Caco-2 (cell line): ENCODE measurements at regions not wholly inside any gene's neighbourhood (a gene's known extent, or its start where the extent isn't known, plus 50 kb on each side); places are given as distances from the start of the nearest gene placed in this dataset.

Experiments
- BruUV-seq: library from RNA; stranded (reverse); fragments of 400-500 nt; replicated peaks from 2 replicates; lab custom pipeline; 2021; lab: Mats Ljungman, UMichigan
- CTCF ChIA-PET: fragments of 300-600 bp; sonication (Branson Sonifier 250); formaldehyde crosslinking; loops from one replicate; lab custom pipeline; 2022; ENCODE audit warnings: antibody characterized with exemption; lab: Charles Lee
- POLR2A ChIA-PET: fragments of 300-600 bp; sonication (Branson Sonifier 250); formaldehyde crosslinking; loops from one replicate; lab custom pipeline; 2022; ENCODE audit warnings: antibody characterized with exemption; lab: Charles Lee
- DNase-seq, 2 experiments: peaks; one replicate each; pipeline versions ENCODE4 v3.0.0 to v3.0.0-alpha.2; 2020 to 2022
- H3K27me3 ChIP-seq: replicated peaks from 2 replicates; pipeline ENCODE4 v1.6.0; 2011; ENCODE audit warnings: low read length; ENCODE audit not compliant: control insufficient read depth, insufficient read depth
- H3K36me3 ChIP-seq: 2 replicates; pipeline ENCODE4 v1.5.1; 2011; ENCODE audit warnings: low read length; ENCODE audit not compliant: control insufficient read depth, insufficient read depth
- H3K4me1 ChIP-seq: fragments of 250-450 bp; sonication (Bioruptor Pico); 2 replicates; pipeline ENCODE4 v1.5.1; 2020; ENCODE audit warnings: mild to moderate bottlenecking
- H3K4me3 ChIP-seq: 2 replicates; pipeline ENCODE4 v1.5.1; 2011; ENCODE audit warnings: low read depth, mild to moderate bottlenecking, control low read depth, low read length
- H3K9me3 ChIP-seq: fragments of 250-450 bp; sonication (Bioruptor Pico); 2 replicates; pipeline ENCODE4 v1.5.1; 2020; ENCODE audit warnings: mild to moderate bottlenecking, moderate library complexity
- H3K27ac Mint-ChIP-seq: one replicate; pipeline ENCODE4 v1.8.0; 2022; ENCODE audit warnings: mixed read lengths; ENCODE audit not compliant: unreplicated experiment
- H3K27me3 Mint-ChIP-seq: one replicate; pipeline ENCODE4 v1.8.0; 2022; ENCODE audit warnings: mixed read lengths; ENCODE audit not compliant: insufficient read depth, unreplicated experiment
- H3K36me3 Mint-ChIP-seq: one replicate; pipeline ENCODE4 v1.8.0; 2022; ENCODE audit warnings: mild to moderate bottlenecking, mixed read lengths; ENCODE audit not compliant: insufficient read depth, unreplicated experiment
- H3K4me1 Mint-ChIP-seq: one replicate; pipeline ENCODE4 v1.8.0; 2022; ENCODE audit warnings: low read depth, mixed read lengths; ENCODE audit not compliant: unreplicated experiment
- H3K4me3 Mint-ChIP-seq: one replicate; pipeline ENCODE4 v1.8.0; 2022; ENCODE audit warnings: mild to moderate bottlenecking, moderate library complexity, mixed read lengths; ENCODE audit not compliant: unreplicated experiment
- H3K9me3 Mint-ChIP-seq: one replicate; pipeline ENCODE4 v1.8.0; 2022; ENCODE audit warnings: mixed read lengths; ENCODE audit not compliant: unreplicated experiment
- CTCF ChIP-seq, 2 experiments: fragments of 200-600 bp in 1 of 2; IDR thresholded peaks; 1 replicate in 1 of 2; 2 replicates in 1 of 2; pipeline versions ENCODE4 v1.5.1 to v1.8.0; 2011 to 2022; ENCODE audit warnings: antibody characterized with exemption in 1 of 2, control low read depth in 1 of 2, inconsistent platforms in 1 of 2, low read depth in 1 of 2, low read length in 1 of 2, mild to moderate bottlenecking in 1 of 2, moderate library complexity in 1 of 2; ENCODE audit not compliant: insufficient read depth in 1 of 2, severe bottlenecking in 1 of 2, unreplicated experiment in 1 of 2
- intact Hi-C: fragments of 100-400 bp; cut with micrococcal nuclease; formaldehyde crosslinking; loops from one replicate; pipeline ENCODE4 v1.10.0; 2022; ENCODE audit not compliant: unreplicated experiment

- H3K4me3 Mint-ChIP-seq: no peak overlapping the region
- no peaks in the 10 kb centered on the region for H3K9me3 Mint-ChIP-seq
- intact Hi-C loops: no loop called here
- CTCF ChIA-PET: no interaction called here
- H3K4me1 ChIP-seq: no peaks in the 10 kb centered on the region
- no peaks in the 10 kb centered on the region for H3K27me3 Mint-ChIP-seq
- H3K4me1 Mint-ChIP-seq: no peaks in the 10 kb centered on the region
- POLR2A ChIA-PET: no interaction called here
- H3K27me3 ChIP-seq: no peaks in the 10 kb centered on the region
- no peaks in the 10 kb centered on the region for H3K36me3 Mint-ChIP-seq
- BruUV-seq: no TSS peak
- DNase-seq: no peak
- no peak for TF ChIP-seq CTCF (IDR thresholded peaks at IDR 0.05; ENCODE audit: insufficient read depth in 1 of 2, low read depth in 1 of 2, low read length in 1 of 2, severe bottlenecking in 1 of 2, unreplicated experiment in 1 of 2)
- no peaks in the 10 kb centered on the region for H3K36me3 ChIP-seq
- H3K4me3 ChIP-seq: no peak overlapping the region
- no peak overlapping the region for H3K27ac Mint-ChIP-seq
- no peaks in the 10 kb centered on the region for H3K9me3 ChIP-seq
Observed at GRCh38 chr2:120612931-120613330, 122.7 kb upstream of the GLI2 start.

GRCh38 chr2:120613742-120614571, 121.7 kb upstream of the GLI2 start:
- H3K36me3 ChIP-seq: no peaks in the 10 kb centered on the region
- no peak for DNase-seq
- H3K4me1 ChIP-seq: no peaks in the 10 kb centered on the region
- no TSS peak for BruUV-seq
- Mint-ChIP-seq H3K27me3 (no peaks in the 10 kb centered on the region), H3K4me1 (no peaks in the 10 kb centered on the region), H3K27ac (no peak overlapping the region), H3K36me3 (no peaks in the 10 kb centered on the region), H3K9me3 (no peaks in the 10 kb centered on the region), H3K4me3 (no peak overlapping the region)
- POLR2A ChIA-PET: no interaction called here
- TF ChIP-seq CTCF (IDR thresholded peaks at IDR 0.05; ENCODE audit: insufficient read depth in 1 of 2, low read depth in 1 of 2, low read length in 1 of 2, severe bottlenecking in 1 of 2, unreplicated experiment in 1 of 2): no peak
- H3K9me3 ChIP-seq: no peaks in the 10 kb centered on the region
- H3K4me3 ChIP-seq: no peak overlapping the region
- intact Hi-C loops: no loop called here
- CTCF ChIA-PET: no interaction called here
- no peaks in the 10 kb centered on the region for H3K27me3 ChIP-seq

- no peak for TF ChIP-seq CTCF (IDR thresholded peaks at IDR 0.05; ENCODE audit: insufficient read depth in 1 of 2, low read depth in 1 of 2, low read length in 1 of 2, severe bottlenecking in 1 of 2, unreplicated experiment in 1 of 2)
- DNase-seq: no peak
- CTCF ChIA-PET: no interaction called here
- Mint-ChIP-seq H3K27me3 (no peaks in the 10 kb centered on the region), H3K36me3 (no peaks in the 10 kb centered on the region), H3K4me1 (no peaks in the 10 kb centered on the region), H3K4me3 (no peak overlapping the region), H3K9me3 (no peaks in the 10 kb centered on the region), H3K27ac (no peak overlapping the region)
- POLR2A ChIA-PET: no interaction called here
- no peaks in the 10 kb centered on the region for H3K27me3 ChIP-seq
- H3K4me1 ChIP-seq: peaks cover 4% of the 10 kb centered on the region
- H3K36me3 ChIP-seq: no peaks in the 10 kb centered on the region
- H3K4me3 ChIP-seq: no peak overlapping the region
- no TSS peak for BruUV-seq
- intact Hi-C loops: no loop called here
- no peaks in the 10 kb centered on the region for H3K9me3 ChIP-seq
Observed at GRCh38 chr2:120614901-120615300, 120.8 kb upstream of the GLI2 start.
